ENCODE measurements at regions not wholly inside any gene's neighbourhood (a gene's known extent, or its start where the extent isn't known, plus 50 kb on each side); places are given as distances from the start of the nearest gene placed in this dataset.

- TF ChIP-seq POLR2AphosphoS5 (IDR thresholded peaks at IDR 0.05; ENCODE audit: low read depth, low read length) (no peak), FOXP2 (optimal IDR thresholded peaks at IDR 0.05; ENCODE audit: borderline replicate concordance, extremely low read depth, extremely low read length, insufficient read depth) (no peak)
- TF ChIP-seq, protein P1, sequence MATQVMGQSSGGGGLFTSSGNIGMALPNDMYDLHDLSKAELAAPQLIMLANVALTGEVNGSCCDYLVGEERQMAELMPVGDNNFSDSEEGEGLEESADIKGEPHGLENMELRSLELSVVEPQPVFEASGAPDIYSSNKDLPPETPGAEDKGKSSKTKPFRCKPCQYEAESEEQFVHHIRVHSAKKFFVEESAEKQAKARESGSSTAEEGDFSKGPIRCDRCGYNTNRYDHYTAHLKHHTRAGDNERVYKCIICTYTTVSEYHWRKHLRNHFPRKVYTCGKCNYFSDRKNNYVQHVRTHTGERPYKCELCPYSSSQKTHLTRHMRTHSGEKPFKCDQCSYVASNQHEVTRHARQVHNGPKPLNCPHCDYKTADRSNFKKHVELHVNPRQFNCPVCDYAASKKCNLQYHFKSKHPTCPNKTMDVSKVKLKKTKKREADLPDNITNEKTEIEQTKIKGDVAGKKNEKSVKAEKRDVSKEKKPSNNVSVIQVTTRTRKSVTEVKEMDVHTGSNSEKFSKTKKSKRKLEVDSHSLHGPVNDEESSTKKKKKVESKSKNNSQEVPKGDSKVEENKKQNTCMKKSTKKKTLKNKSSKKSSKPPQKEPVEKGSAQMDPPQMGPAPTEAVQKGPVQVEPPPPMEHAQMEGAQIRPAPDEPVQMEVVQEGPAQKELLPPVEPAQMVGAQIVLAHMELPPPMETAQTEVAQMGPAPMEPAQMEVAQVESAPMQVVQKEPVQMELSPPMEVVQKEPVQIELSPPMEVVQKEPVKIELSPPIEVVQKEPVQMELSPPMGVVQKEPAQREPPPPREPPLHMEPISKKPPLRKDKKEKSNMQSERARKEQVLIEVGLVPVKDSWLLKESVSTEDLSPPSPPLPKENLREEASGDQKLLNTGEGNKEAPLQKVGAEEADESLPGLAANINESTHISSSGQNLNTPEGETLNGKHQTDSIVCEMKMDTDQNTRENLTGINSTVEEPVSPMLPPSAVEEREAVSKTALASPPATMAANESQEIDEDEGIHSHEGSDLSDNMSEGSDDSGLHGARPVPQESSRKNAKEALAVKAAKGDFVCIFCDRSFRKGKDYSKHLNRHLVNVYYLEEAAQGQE (IDR thresholded peaks at IDR 0.05; ENCODE audit: insufficient read depth in 1 of 2, low read depth in 2 of 2, low read length in 2 of 2): no peak
These were observed 657.9 kb downstream of the AJAP1 start for GRCh38 chr1:5312293-5312674.

All from PFSK-1 (cell line).